Mesothelial cell of epicardium (in vitro differentiated cells): ENCODE measurements at regions not wholly inside any gene's neighbourhood (a gene's known extent, or its start where the extent isn't known, plus 50 kb on each side); places are given as distances from the start of the nearest gene placed in this dataset.

Experiments
- DNase-seq, 2 experiments: peaks; one replicate each; pipeline ENCODE4 v3.0.0; 2021; ENCODE audit warnings: low spot score in 2 of 2; ENCODE audit not compliant: unreplicated experiment in 2 of 2
- H3K27ac Mint-ChIP-seq: 2 replicates; pipeline ENCODE4 v1.8.0; 2021; ENCODE audit warnings: mixed read lengths
- H3K27me3 Mint-ChIP-seq: 2 replicates; pipeline ENCODE4 v1.8.0; 2021; ENCODE audit warnings: low read depth, mixed read lengths
- H3K36me3 Mint-ChIP-seq: 2 replicates; pipeline ENCODE4 v1.8.0; 2021; ENCODE audit warnings: mixed read lengths
- H3K4me1 Mint-ChIP-seq: 2 replicates; pipeline ENCODE4 v1.8.0; 2021; ENCODE audit warnings: mixed read lengths
- H3K4me3 Mint-ChIP-seq: 2 replicates; pipeline ENCODE4 v1.8.0; 2021; ENCODE audit warnings: mild to moderate bottlenecking, moderate library complexity, mixed read lengths
- H3K9me3 Mint-ChIP-seq: 2 replicates; pipeline ENCODE4 v1.8.0; 2021; ENCODE audit warnings: mixed read lengths
- CTCF ChIP-seq: fragments of 200-600 bp; sonication (generic); IDR thresholded peaks from one replicate; pipeline ENCODE4 v1.5.0; 2021; ENCODE audit warnings: antibody characterized with exemption; ENCODE audit not compliant: unreplicated experiment

GRCh38 chr3:59464187-59464586 lies 414.4 kb upstream of the CFAP20DC start:
- no peak overlapping the region for H3K4me3 Mint-ChIP-seq
- peaks cover 5% of the 10 kb centered on the region for H3K9me3 Mint-ChIP-seq
- no peaks in the 10 kb centered on the region for H3K4me1 Mint-ChIP-seq
- no peak overlapping the region for H3K27ac Mint-ChIP-seq
- DNase-seq = no peak
- no peaks in the 10 kb centered on the region for H3K36me3 Mint-ChIP-seq
- H3K27me3 Mint-ChIP-seq = no peaks in the 10 kb centered on the region
- no peak for TF ChIP-seq CTCF

DNA sequence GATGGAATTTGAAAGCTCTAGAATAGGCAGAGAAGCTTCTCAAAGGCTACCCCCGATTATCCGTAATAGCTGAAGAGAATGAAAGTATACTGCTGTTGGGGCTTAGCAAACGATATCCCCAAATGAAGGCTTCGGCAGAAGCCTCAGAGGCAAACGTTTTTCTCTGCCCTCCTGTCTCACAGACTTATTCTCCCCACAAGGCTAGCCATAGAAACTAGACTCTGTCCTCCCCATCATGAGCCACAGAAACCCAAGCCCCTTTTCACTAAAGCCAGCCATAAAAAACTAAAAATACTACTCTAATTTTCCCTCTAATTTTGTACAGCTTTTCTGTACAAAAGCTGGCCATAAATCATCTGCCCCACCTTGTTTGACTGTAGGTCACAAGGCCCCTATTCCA lies 413.4 kb upstream of the CFAP20DC start:
- DNase-seq = no peak
- H3K4me1 Mint-ChIP-seq = no peaks in the 10 kb centered on the region
- no peak overlapping the region for H3K4me3 Mint-ChIP-seq
- TF ChIP-seq CTCF = no peak
- H3K27me3 Mint-ChIP-seq = no peaks in the 10 kb centered on the region
- H3K36me3 Mint-ChIP-seq = no peaks in the 10 kb centered on the region
- H3K27ac Mint-ChIP-seq = no peak overlapping the region
- H3K9me3 Mint-ChIP-seq = peaks cover 5% of the 10 kb centered on the region

DNA sequence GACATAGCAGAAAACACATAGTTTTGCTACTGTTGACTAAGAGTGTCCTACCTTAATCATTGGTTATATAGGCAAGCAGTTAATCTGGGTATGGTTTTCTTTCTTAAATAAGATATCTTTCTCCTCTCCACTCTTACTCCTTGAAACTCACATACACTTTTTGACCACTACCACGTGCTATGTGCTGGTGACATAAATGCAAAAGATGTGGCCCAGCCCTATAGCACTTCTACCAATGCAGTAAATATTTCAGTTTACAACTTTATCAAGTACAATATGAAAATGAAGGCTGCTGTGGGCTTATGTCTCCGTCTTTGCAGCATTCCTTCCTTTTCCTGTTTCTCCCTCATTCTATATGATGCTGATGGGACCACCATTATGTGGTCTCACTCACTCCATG lies 410.2 kb upstream of the CFAP20DC start:
- no peak for DNase-seq
- no peaks in the 10 kb centered on the region for H3K36me3 Mint-ChIP-seq
- no peak overlapping the region for H3K4me3 Mint-ChIP-seq
- TF ChIP-seq CTCF = no peak
- no peaks in the 10 kb centered on the region for H3K4me1 Mint-ChIP-seq
- peaks cover 5% of the 10 kb centered on the region for H3K9me3 Mint-ChIP-seq
- H3K27me3 Mint-ChIP-seq = no peaks in the 10 kb centered on the region
- no peak overlapping the region for H3K27ac Mint-ChIP-seq

DNA sequence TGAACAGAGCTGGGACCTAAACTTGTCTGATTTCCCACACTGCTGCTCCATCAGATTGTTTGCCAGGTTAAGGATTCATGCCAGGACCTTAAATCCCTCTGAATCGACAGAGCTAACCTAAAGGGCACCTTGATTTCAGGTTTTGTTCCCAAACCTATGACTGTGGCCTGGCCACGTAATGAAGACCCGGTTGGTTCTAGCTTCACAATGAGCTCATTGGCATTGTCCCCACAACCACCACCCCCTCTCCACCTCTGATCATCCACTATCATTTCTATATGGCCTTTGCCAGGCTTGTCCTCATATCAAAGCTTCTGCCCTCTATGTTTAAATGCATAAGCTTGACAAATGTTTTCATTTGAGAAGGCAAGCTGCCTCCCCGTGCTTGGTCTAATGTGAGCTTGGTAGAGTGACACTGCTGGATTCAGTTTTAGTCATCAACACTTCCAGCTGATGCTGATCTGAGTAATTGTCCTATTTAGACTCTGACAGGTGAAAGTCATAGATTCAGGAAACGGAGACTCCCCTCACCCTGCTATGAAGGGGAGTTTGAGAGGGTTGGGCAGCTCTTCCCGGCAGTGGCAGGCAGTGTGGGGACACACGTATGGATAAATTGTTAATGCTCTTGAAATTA lies 407.1 kb upstream of the CFAP20DC start:
- no peak for TF ChIP-seq CTCF
- Mint-ChIP-seq H3K4me1 (no peaks in the 10 kb centered on the region), H3K36me3 (no peaks in the 10 kb centered on the region), H3K27ac (no peak overlapping the region), H3K9me3 (peaks cover 5% of the 10 kb centered on the region), H3K4me3 (no peak overlapping the region), H3K27me3 (no peaks in the 10 kb centered on the region)
- DNase-seq = no peak

DNA sequence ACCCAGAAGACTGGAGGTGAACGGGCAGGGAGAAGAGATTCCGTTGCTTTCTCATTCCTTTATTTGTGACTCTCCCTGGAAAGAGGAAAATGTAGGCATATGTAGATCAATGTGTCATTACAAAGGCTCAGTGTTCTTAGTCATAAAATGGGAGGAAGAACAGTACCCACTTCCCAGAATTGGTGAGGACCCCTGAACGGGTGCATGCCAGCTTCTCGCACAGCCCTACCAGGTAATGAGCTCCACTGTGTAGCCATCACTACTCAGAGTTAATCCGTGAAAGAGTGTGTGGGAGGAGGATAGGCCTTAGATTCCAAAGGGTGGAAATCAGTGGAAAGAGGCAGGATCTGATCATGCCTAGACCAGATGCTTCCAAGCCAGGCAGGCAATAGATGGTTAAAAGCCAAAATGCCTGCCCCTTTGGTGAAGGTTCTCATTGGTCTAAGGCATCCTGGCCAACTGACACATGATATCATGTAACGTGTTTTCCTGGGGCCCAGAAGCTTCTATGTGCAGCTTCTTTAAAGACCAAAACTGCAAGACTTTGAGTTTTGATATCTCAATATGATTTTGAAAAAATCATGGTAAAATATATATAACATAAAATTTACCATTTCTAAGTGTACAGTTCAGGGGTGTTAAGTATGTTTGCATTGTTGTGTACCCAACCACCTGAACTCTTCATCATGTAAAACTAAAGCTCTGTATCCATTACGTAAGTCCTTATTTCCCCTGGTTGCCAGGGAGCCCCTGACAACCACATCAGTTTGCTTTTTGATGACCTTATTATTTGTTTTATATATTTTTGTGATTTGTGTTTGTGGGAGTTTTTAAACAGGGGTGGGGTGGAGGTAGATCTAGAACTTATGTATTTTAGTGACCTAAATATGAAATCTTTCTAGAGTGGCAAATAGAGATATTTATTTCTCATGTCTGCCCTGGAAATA lies 402.2 kb upstream of the CFAP20DC start:
- H3K27ac Mint-ChIP-seq = no peak overlapping the region
- H3K27me3 Mint-ChIP-seq = no peaks in the 10 kb centered on the region
- H3K4me1 Mint-ChIP-seq = peaks cover 24% of the 10 kb centered on the region
- H3K4me3 Mint-ChIP-seq = no peak overlapping the region
- DNase-seq = no peak
- no peaks in the 10 kb centered on the region for H3K9me3 Mint-ChIP-seq
- H3K36me3 Mint-ChIP-seq = no peaks in the 10 kb centered on the region
- TF ChIP-seq CTCF = no peak
